ENCODE measurements at regions not wholly inside any gene's neighbourhood (a gene's known extent, or its start where the extent isn't known, plus 50 kb on each side); places are given as distances from the start of the nearest gene placed in this dataset.

DNA sequence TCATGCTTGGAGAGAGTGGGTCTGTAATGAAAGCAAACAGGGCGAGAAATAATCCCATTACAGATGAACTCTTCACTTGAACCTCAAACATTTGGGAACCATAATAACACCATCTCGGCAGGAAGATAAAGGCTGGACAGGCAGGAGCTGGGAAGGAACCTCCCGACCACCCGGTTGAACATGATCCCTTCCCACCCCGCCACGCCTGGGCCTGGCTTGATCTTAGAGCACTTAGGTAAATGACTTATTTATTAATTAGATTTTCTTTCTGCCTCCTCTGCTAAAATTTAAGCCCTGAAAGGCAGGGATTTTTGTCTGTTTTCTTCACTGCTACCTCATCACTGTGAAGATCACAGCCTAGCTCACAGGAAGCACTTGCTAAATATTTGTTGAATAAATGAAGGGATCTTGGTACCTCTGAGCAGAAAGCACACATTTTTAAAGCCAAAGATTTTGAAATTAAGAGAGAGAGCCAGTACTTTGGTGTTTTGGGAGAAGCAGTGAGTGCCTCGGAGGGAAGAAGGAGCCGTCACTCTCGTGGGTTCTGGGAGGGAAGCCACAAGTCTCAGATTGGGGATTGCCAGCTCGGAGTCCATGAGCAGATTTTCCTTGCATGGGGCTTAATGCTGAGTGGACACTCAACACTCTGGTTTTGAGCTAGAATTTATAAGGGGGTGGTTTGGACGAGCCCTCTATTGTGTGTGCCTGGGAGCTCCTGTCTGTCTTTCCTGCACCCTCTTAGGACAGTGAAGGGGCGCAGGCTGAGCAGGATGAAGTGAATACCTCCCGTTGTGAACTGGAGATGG lies 133.3 kb downstream of the MACROH2A1 start (continued):
- TF ChIP-seq, protein P1, sequence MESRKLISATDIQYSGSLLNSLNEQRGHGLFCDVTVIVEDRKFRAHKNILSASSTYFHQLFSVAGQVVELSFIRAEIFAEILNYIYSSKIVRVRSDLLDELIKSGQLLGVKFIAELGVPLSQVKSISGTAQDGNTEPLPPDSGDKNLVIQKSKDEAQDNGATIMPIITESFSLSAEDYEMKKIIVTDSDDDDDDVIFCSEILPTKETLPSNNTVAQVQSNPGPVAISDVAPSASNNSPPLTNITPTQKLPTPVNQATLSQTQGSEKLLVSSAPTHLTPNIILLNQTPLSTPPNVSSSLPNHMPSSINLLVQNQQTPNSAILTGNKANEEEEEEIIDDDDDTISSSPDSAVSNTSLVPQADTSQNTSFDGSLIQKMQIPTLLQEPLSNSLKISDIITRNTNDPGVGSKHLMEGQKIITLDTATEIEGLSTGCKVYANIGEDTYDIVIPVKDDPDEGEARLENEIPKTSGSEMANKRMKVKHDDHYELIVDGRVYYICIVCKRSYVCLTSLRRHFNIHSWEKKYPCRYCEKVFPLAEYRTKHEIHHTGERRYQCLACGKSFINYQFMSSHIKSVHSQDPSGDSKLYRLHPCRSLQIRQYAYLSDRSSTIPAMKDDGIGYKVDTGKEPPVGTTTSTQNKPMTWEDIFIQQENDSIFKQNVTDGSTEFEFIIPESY (IDR thresholded peaks at IDR 0.05): no peak
- no peak for TF ChIP-seq FOXA2 (IDR thresholded peaks at IDR 0.05)
- TF ChIP-seq YY1 (IDR thresholded peaks at IDR 0.05): no peak
- no peak for TF ChIP-seq EGR1 (IDR thresholded peaks at IDR 0.05; ENCODE audit: low read depth in 2 of 2)

DNA sequence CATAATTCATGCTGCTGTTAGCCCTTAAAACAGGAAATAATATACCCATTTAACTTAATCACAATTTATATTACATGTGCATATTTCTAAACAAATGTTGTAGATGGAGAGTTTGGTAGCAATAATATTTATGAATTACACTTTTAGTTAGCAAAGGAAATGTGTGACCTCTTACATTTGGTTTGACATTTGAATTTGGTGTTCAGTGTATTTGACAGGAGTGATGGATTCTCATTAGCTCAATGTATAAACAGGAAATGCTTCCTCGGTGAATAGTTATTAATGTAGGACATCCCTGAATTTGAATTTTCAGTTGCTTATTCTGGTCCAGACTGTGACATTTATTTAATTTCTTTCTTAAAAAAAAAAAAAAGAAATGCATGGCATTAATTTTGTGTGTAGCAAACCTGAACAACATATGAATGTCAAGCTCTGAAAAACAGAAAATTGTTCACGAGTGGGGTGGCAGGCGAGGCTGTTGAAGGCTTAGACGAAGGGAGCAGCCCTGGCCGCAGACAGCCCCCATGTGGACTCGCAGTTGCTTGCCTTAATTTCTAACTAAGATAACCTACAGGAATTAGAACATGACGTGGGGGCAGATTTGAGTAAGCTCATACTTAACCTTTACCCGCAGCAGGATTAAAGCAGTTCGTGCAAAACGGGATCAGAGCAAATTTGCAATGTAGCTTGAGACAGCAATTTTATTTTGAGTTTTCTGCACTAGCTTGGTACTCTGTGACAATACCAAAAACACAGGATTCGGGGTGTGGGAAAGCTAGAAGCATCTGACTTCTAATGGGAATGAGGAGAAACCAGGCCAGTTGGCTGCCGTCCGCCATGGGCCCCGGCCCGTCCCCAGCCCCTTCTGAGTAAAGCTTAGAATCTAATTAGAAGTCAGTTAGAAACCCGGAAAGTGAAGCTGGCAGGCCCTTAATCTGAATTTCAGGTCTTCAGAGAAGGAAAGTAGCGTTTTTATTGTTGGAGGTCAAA lies 134.3 kb downstream of the MACROH2A1 start:
- Histone ChIP-seq H3K9me3 (ENCODE audit: control insufficient read depth in 4 of 4, low read length in 3 of 4) (peaks cover 0 to 6% (median 0%) of the 10 kb centered on the region in 4 donors), H3K4me3 (ENCODE audit: low read depth in 1 of 3, low read length in 3 of 3) (no peak overlapping the region), H3K9ac (ENCODE audit: low read depth in 1 of 2, low read length in 2 of 2) (no peak overlapping the region), H3K27ac (ENCODE audit: low read depth in 1 of 2, low read length in 2 of 2) (peak overlapping the region in 1 of 2 donors; percentile 31), H3K36me3 (ENCODE audit: control insufficient read depth in 4 of 4, insufficient read depth in 3 of 4, low read depth in 1 of 4, low read length in 3 of 4) (no peaks in the 10 kb centered on the region), H3K4me1 (ENCODE audit: control insufficient read depth in 4 of 4, insufficient read depth in 4 of 4, low read length in 3 of 4) (no peaks in the 10 kb centered on the region), H3K27me3 (ENCODE audit: control insufficient read depth in 4 of 4, insufficient read depth in 4 of 4, low read length in 3 of 4) (no peaks in the 10 kb centered on the region)
- no peak for DNase-seq (ENCODE audit: low spot score)
- no peak for TF ChIP-seq GABPA (IDR thresholded peaks at IDR 0.05 in 1 of 2, conservative IDR thresholded peaks at IDR 0.05 in 1 of 2)
- TF ChIP-seq RXRA (IDR thresholded peaks at IDR 0.05): no peak
- no peak for TF ChIP-seq SP1 (IDR thresholded peaks at IDR 0.05)
- TF ChIP-seq REST (IDR thresholded peaks at IDR 0.05): no peak
- TF ChIP-seq TAF1 (conservative IDR thresholded peaks at IDR 0.05): no peak
- TF ChIP-seq MAX (IDR thresholded peaks at IDR 0.05): no peak
- TF ChIP-seq, protein P1 (IDR thresholded peaks at IDR 0.05): no peak
- TF ChIP-seq HNF4A (conservative IDR thresholded peaks at IDR 0.05): no peak
- no peak for TF ChIP-seq FOXA2 (IDR thresholded peaks at IDR 0.05)
- no peak for TF ChIP-seq YY1 (IDR thresholded peaks at IDR 0.05)
- no peak for TF ChIP-seq HNF4G (IDR thresholded peaks at IDR 0.05)
- no peak for TF ChIP-seq FOXA1 (IDR thresholded peaks at IDR 0.05)
- WGBS: 75% methylated on average over 17 of the region's 17 CpGs

Measured in liver (tissue), 7 donors.